Testis (tissue), 2 donors: ENCODE measurements at regions not wholly inside any gene's neighbourhood (a gene's known extent, or its start where the extent isn't known, plus 50 kb on each side); places are given as distances from the start of the nearest gene placed in this dataset.
"Not testable (repeated sequence)": the region's sequence is repeated elsewhere in the genome, so short reads cannot be mapped to it uniquely, and the experiment has no call there.

Experiments used
- POLR2A ChIP-seq: fragments of 450-650 bp; IDR thresholded peaks from one replicate; pipeline ENCODE4 v1.6.1; 2017; ENCODE audit warnings: antibody characterized with exemption, mild to moderate bottlenecking, moderate library complexity
- TF ChIP-seq, protein P1 (sequence below), 3 experiments: fragments of 450-650 bp in 2 of 3; fragments of 200-600 bp in 1 of 3; sonication (generic) in 1 of 3; IDR thresholded peaks; one replicate each; pipeline ENCODE4 v1.5.1; 2016 to 2019; ENCODE audit warnings: antibody characterized with exemption in 3 of 3, mild to moderate bottlenecking in 2 of 3, moderate library complexity in 1 of 3

DNA sequence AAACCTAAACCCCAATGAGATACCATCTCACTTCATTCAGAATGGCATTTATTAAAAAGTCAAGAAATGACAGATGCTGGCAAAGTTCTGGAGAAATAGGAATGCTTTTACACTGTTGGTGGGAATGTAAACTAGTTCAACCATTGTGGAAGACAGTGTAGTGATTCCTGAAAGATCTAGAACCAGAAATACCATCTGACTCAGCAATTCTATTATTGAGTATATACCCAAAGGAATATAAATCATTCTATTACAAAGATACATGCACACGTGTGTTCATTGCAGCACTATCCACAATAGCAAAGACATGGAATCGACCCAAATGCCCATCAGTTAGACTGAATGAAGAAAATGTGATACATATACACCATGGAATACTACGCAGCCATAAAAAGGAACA is 109.6 kb upstream of the PRKG2 start:
- TF ChIP-seq, protein P1, sequence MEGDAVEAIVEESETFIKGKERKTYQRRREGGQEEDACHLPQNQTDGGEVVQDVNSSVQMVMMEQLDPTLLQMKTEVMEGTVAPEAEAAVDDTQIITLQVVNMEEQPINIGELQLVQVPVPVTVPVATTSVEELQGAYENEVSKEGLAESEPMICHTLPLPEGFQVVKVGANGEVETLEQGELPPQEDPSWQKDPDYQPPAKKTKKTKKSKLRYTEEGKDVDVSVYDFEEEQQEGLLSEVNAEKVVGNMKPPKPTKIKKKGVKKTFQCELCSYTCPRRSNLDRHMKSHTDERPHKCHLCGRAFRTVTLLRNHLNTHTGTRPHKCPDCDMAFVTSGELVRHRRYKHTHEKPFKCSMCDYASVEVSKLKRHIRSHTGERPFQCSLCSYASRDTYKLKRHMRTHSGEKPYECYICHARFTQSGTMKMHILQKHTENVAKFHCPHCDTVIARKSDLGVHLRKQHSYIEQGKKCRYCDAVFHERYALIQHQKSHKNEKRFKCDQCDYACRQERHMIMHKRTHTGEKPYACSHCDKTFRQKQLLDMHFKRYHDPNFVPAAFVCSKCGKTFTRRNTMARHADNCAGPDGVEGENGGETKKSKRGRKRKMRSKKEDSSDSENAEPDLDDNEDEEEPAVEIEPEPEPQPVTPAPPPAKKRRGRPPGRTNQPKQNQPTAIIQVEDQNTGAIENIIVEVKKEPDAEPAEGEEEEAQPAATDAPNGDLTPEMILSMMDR (IDR thresholded peaks at IDR 0.05): not testable (repeated sequence)
- TF ChIP-seq POLR2A: not testable (repeated sequence)
